OCI-LY7 (cell line): ENCODE measurements at regions not wholly inside any gene's neighbourhood (a gene's known extent, or its start where the extent isn't known, plus 50 kb on each side); places are given as distances from the start of the nearest gene placed in this dataset.

ENCODE experiments used
- BruUV-seq: library from RNA; stranded (reverse); fragments of 400-500 nt; replicated peaks from 2 replicates; lab custom pipeline; 2021; lab: Mats Ljungman, UMichigan
- CTCF ChIA-PET: fragments of 300-600 bp; sonication (Branson Sonifier 250); formaldehyde crosslinking; loops from one replicate; lab custom pipeline; 2022; ENCODE audit warnings: antibody characterized with exemption; ENCODE audit not compliant: unreplicated experiment; lab: Charles Lee
- POLR2A ChIA-PET: fragments of 300-600 bp; sonication (Branson Sonifier 250); formaldehyde crosslinking; loops from one replicate; lab custom pipeline; 2022; ENCODE audit warnings: antibody characterized with exemption; lab: Charles Lee
- DNase-seq: peaks from one replicate; pipeline ENCODE4 v3.0.0-alpha.2; 2015; ENCODE audit warnings: low spot score
- H2AFZ ChIP-seq: fragments of 200-600 bp; sonication (generic), shearing (Covaris generic); 2 replicates; pipeline ENCODE4 v1.6.1; 2014; ENCODE audit warnings: mild to moderate bottlenecking, antibody characterized with exemption, low read length, moderate library complexity
- H3K27ac ChIP-seq: fragments of 200-600 bp; sonication (generic); 2 replicates; pipeline ENCODE4 v1.5.1; 2014; ENCODE audit warnings: mixed run types, low read depth, mild to moderate bottlenecking, moderate library complexity, low read length, inconsistent platforms; ENCODE audit not compliant: poor library complexity, severe bottlenecking
- H3K36me3 ChIP-seq: fragments of 200-600 bp; sonication (generic); 2 replicates; pipeline ENCODE4 v1.6.1; 2014; ENCODE audit warnings: mild to moderate bottlenecking, antibody characterized with exemption, low read length, moderate library complexity, mixed read lengths; ENCODE audit not compliant: insufficient read depth
- H3K4me1 ChIP-seq: fragments of 200-600 bp; sonication (generic); 2 replicates; pipeline ENCODE4 v1.5.1; 2014; ENCODE audit warnings: mild to moderate bottlenecking, low read length; ENCODE audit not compliant: insufficient read depth, poor library complexity, severe bottlenecking
- H3K4me2 ChIP-seq: fragments of 200-600 bp; sonication (generic); 2 replicates; pipeline ENCODE4 v1.6.1; 2014; ENCODE audit warnings: mild to moderate bottlenecking, low read length
- H3K4me3 ChIP-seq: fragments of 200-600 bp; sonication (generic); 2 replicates; pipeline ENCODE4 v1.5.1; 2014; ENCODE audit warnings: mild to moderate bottlenecking, low read depth, low read length; ENCODE audit not compliant: poor library complexity, severe bottlenecking
- H3K79me2 ChIP-seq: fragments of 200-600 bp; sonication (generic); 2 replicates; pipeline ENCODE4 v1.6.1; 2016; ENCODE audit warnings: low read depth, mild to moderate bottlenecking, low read length, moderate library complexity, mixed read lengths; ENCODE audit not compliant: insufficient read depth
- H3K9me2 ChIP-seq: fragments of 200-600 bp; sonication (generic); 2 replicates; pipeline ENCODE4 v1.6.1; 2016; ENCODE audit warnings: mild to moderate bottlenecking, low read length, mixed read lengths; ENCODE audit not compliant: insufficient read depth
- H3K9me3 ChIP-seq: fragments of 200-600 bp; sonication (generic); 2 replicates; pipeline ENCODE4 v1.6.1; 2014; ENCODE audit warnings: mild to moderate bottlenecking, mixed run types, low read length, mixed read lengths
- H4K20me1 ChIP-seq: fragments of 200-600 bp; sonication (generic); 2 replicates; pipeline ENCODE4 v1.6.1; 2014; ENCODE audit warnings: mild to moderate bottlenecking, antibody characterized with exemption, low read length, moderate library complexity, mixed read lengths; ENCODE audit not compliant: insufficient read depth
- EZH2phosphoT487 ChIP-seq: fragments of 200-600 bp; sonication (generic); IDR thresholded peaks from 2 replicates; pipeline ENCODE4 v1.6.1; 2018; ENCODE audit warnings: low read depth, borderline replicate concordance, mild to moderate bottlenecking, mixed run types, antibody characterized with exemption, low read length, moderate library complexity, mixed read lengths
- intact Hi-C: fragments of 100-400 bp; cut with micrococcal nuclease; formaldehyde crosslinking; loops from one replicate; pipeline ENCODE4 v1.10.0; 2022; ENCODE audit not compliant: unreplicated experiment
- TF ChIP-seq, protein P1 (sequence below): fragments of 200-600 bp; sonication (generic); conservative IDR thresholded peaks from 2 replicates; pipeline ENCODE4 v1.5.1; 2014; ENCODE audit warnings: mild to moderate bottlenecking, antibody characterized with exemption, low read length, moderate library complexity, mixed read lengths

DNA sequence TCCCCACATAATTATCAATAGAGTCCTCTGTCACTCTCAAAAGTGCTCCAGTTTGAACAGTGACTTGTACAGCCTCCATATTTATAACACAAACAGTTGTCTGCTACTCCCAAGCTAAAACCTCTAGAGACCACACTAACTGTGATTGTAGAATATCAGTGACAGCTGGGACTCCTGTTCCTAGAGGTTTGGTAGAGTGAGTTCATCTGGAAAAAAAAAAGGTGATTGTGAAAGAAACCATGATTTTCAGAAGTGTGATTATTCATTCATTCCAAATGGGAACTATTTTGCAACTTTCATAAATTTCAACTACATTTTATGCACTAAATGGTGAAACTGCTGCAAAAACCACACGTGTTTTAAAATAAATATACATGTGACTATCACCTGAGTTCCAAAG lies 128.0 kb upstream of the PLXNC1 start:
- no TSS peak for BruUV-seq
- no peaks in the 10 kb centered on the region for H3K36me3 ChIP-seq
- CTCF ChIA-PET: no interaction called here
- no peaks in the 10 kb centered on the region for H4K20me1 ChIP-seq
- TF ChIP-seq, protein P1, sequence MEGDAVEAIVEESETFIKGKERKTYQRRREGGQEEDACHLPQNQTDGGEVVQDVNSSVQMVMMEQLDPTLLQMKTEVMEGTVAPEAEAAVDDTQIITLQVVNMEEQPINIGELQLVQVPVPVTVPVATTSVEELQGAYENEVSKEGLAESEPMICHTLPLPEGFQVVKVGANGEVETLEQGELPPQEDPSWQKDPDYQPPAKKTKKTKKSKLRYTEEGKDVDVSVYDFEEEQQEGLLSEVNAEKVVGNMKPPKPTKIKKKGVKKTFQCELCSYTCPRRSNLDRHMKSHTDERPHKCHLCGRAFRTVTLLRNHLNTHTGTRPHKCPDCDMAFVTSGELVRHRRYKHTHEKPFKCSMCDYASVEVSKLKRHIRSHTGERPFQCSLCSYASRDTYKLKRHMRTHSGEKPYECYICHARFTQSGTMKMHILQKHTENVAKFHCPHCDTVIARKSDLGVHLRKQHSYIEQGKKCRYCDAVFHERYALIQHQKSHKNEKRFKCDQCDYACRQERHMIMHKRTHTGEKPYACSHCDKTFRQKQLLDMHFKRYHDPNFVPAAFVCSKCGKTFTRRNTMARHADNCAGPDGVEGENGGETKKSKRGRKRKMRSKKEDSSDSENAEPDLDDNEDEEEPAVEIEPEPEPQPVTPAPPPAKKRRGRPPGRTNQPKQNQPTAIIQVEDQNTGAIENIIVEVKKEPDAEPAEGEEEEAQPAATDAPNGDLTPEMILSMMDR: no peak
- TF ChIP-seq EZH2phosphoT487: no peak
- no peak overlapping the region for H3K4me2 ChIP-seq
- intact Hi-C loops: no loop called here
- H3K27ac ChIP-seq: no peak overlapping the region
- POLR2A ChIA-PET: no interaction called here
- no peak overlapping the region for H2AFZ ChIP-seq
- H3K9me2 ChIP-seq: no peaks in the 10 kb centered on the region
- no peak overlapping the region for H3K4me3 ChIP-seq
- no peaks in the 10 kb centered on the region for H3K4me1 ChIP-seq
- DNase-seq: no peak
- H3K9me3 ChIP-seq: no peaks in the 10 kb centered on the region
- H3K79me2 ChIP-seq: no peaks in the 10 kb centered on the region

DNA sequence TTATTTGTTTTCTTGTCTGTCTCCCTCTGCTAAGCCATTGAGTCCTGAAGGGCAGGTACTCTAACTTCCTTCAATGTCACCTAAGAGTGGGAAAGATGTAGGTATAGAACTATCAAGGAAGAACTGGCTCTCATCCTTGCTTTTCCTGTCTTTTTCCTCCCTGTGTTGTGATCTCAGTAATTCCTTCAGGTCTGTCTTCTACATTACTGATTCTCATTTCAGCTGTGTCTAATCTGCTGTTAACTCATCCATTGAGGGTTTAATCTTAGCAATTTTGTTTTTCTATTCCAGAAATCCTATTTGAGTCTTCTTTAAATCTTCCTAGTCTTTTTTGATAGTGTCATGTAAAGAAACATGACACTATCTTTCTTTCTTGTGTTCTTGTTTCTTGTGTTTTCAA lies 124.5 kb upstream of the PLXNC1 start:
- H2AFZ ChIP-seq: no peak overlapping the region
- no peak for DNase-seq
- TF ChIP-seq, protein P1: no peak
- no peak for TF ChIP-seq EZH2phosphoT487
- no peak overlapping the region for H3K27ac ChIP-seq
- no peaks in the 10 kb centered on the region for H3K9me2 ChIP-seq
- no peaks in the 10 kb centered on the region for H3K79me2 ChIP-seq
- CTCF ChIA-PET: no interaction called here
- H3K4me1 ChIP-seq: no peaks in the 10 kb centered on the region
- no peaks in the 10 kb centered on the region for H4K20me1 ChIP-seq
- intact Hi-C loops: no loop called here
- H3K36me3 ChIP-seq: no peaks in the 10 kb centered on the region
- BruUV-seq: no TSS peak
- H3K9me3 ChIP-seq: no peaks in the 10 kb centered on the region
- POLR2A ChIA-PET: no interaction called here
- H3K4me3 ChIP-seq: no peak overlapping the region
- no peak overlapping the region for H3K4me2 ChIP-seq

- POLR2A ChIA-PET: no interaction called here
These were observed 123.3 kb upstream of the PLXNC1 start for GRCh38 chr12:94025068-94025467.

More at GRCh38 chr12:94025068-94025467, 123.3 kb upstream of the PLXNC1 start:
- CTCF ChIA-PET: no interaction called here
- no peak for TF ChIP-seq EZH2phosphoT487
- TF ChIP-seq, protein P1: no peak
- Histone ChIP-seq H3K9me2 (no peaks in the 10 kb centered on the region), H2AFZ (no peak overlapping the region), H3K27ac (no peak overlapping the region), H3K4me2 (no peak overlapping the region), H3K4me1 (no peaks in the 10 kb centered on the region), H3K4me3 (no peak overlapping the region), H3K79me2 (no peaks in the 10 kb centered on the region), H3K9me3 (no peaks in the 10 kb centered on the region), H4K20me1 (no peaks in the 10 kb centered on the region), H3K36me3 (no peaks in the 10 kb centered on the region)
- intact Hi-C loops: no loop called here
- BruUV-seq: no TSS peak
- no peak for DNase-seq
